Caco-2 (cell line): ENCODE measurements at regions not wholly inside any gene's neighbourhood (a gene's known extent, or its start where the extent isn't known, plus 50 kb on each side); places are given as distances from the start of the nearest gene placed in this dataset.

Experiments used
- BruUV-seq: library from RNA; stranded (reverse); fragments of 400-500 nt; replicated peaks from 2 replicates; lab custom pipeline; 2021; lab: Mats Ljungman, UMichigan
- CTCF ChIA-PET: fragments of 300-600 bp; sonication (Branson Sonifier 250); formaldehyde crosslinking; loops from one replicate; lab custom pipeline; 2022; ENCODE audit warnings: antibody characterized with exemption; lab: Charles Lee
- POLR2A ChIA-PET: fragments of 300-600 bp; sonication (Branson Sonifier 250); formaldehyde crosslinking; loops from one replicate; lab custom pipeline; 2022; ENCODE audit warnings: antibody characterized with exemption; lab: Charles Lee
- DNase-seq, 2 experiments: peaks; one replicate each; pipeline versions ENCODE4 v3.0.0 to v3.0.0-alpha.2; 2020 to 2022
- H3K27me3 ChIP-seq: replicated peaks from 2 replicates; pipeline ENCODE4 v1.6.0; 2011; ENCODE audit warnings: low read length; ENCODE audit not compliant: control insufficient read depth, insufficient read depth
- H3K36me3 ChIP-seq: 2 replicates; pipeline ENCODE4 v1.5.1; 2011; ENCODE audit warnings: low read length; ENCODE audit not compliant: control insufficient read depth, insufficient read depth
- H3K4me1 ChIP-seq: fragments of 250-450 bp; sonication (Bioruptor Pico); 2 replicates; pipeline ENCODE4 v1.5.1; 2020; ENCODE audit warnings: mild to moderate bottlenecking
- H3K4me3 ChIP-seq: 2 replicates; pipeline ENCODE4 v1.5.1; 2011; ENCODE audit warnings: low read depth, mild to moderate bottlenecking, control low read depth, low read length
- H3K9me3 ChIP-seq: fragments of 250-450 bp; sonication (Bioruptor Pico); 2 replicates; pipeline ENCODE4 v1.5.1; 2020; ENCODE audit warnings: mild to moderate bottlenecking, moderate library complexity
- H3K27ac Mint-ChIP-seq: one replicate; pipeline ENCODE4 v1.8.0; 2022; ENCODE audit warnings: mixed read lengths; ENCODE audit not compliant: unreplicated experiment
- H3K27me3 Mint-ChIP-seq: one replicate; pipeline ENCODE4 v1.8.0; 2022; ENCODE audit warnings: mixed read lengths; ENCODE audit not compliant: insufficient read depth, unreplicated experiment
- H3K36me3 Mint-ChIP-seq: one replicate; pipeline ENCODE4 v1.8.0; 2022; ENCODE audit warnings: mild to moderate bottlenecking, mixed read lengths; ENCODE audit not compliant: insufficient read depth, unreplicated experiment
- H3K4me1 Mint-ChIP-seq: one replicate; pipeline ENCODE4 v1.8.0; 2022; ENCODE audit warnings: low read depth, mixed read lengths; ENCODE audit not compliant: unreplicated experiment
- H3K4me3 Mint-ChIP-seq: one replicate; pipeline ENCODE4 v1.8.0; 2022; ENCODE audit warnings: mild to moderate bottlenecking, moderate library complexity, mixed read lengths; ENCODE audit not compliant: unreplicated experiment
- H3K9me3 Mint-ChIP-seq: one replicate; pipeline ENCODE4 v1.8.0; 2022; ENCODE audit warnings: mixed read lengths; ENCODE audit not compliant: unreplicated experiment
- intact Hi-C: fragments of 100-400 bp; cut with micrococcal nuclease; formaldehyde crosslinking; loops from one replicate; pipeline ENCODE4 v1.10.0; 2022; ENCODE audit not compliant: unreplicated experiment
- TF ChIP-seq, protein P1 (sequence below), 2 experiments: fragments of 200-600 bp in 1 of 2; IDR thresholded peaks; 1 replicate in 1 of 2; 2 replicates in 1 of 2; pipeline versions ENCODE4 v1.5.1 to v1.8.0; 2011 to 2022; ENCODE audit warnings: antibody characterized with exemption in 1 of 2, control low read depth in 1 of 2, inconsistent platforms in 1 of 2, low read depth in 1 of 2, low read length in 1 of 2, mild to moderate bottlenecking in 1 of 2, moderate library complexity in 1 of 2; ENCODE audit not compliant: insufficient read depth in 1 of 2, severe bottlenecking in 1 of 2, unreplicated experiment in 1 of 2

DNA sequence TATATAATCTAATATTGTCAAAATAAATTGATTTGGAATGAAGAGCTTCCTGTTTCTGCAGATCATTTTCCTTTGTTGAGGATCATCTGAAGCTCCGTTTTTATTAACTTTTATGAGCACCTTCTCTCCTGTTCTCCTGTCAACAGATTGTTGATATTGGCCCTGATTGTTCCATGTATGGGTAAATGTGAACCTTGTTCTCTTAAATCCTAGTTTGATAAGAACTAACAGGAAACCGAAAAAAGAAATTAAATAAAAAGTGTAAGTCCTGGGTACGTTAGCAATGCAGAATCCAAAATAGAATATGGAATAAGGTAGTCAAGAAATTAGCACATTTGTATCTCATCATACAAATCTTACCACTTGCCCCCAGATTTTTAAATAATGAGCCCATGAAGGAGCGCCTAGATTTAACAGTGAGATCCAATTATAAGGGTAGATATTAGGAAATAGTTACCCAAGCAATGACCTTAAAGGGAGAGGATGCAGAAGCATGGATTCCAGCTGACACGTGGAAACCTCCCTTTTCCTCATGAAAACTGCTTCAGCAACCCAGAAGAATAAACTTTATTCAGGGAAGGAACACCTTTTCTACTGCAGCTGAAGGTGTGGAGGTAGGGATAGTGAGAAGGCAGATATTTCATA, 80.8 kb upstream of the PIK3R1 start:
- intact Hi-C loops, result no loop called here
- no peaks in the 10 kb centered on the region for H3K27me3 Mint-ChIP-seq
- ChIA-PET POLR2A (no interaction called here), CTCF (no interaction called here)
- no TSS peak for BruUV-seq
- peaks cover 6% of the 10 kb centered on the region for H3K4me1 Mint-ChIP-seq
- no peak overlapping the region for H3K4me3 ChIP-seq
- no peaks in the 10 kb centered on the region for H3K9me3 ChIP-seq
- no peak overlapping the region for H3K4me3 Mint-ChIP-seq
- TF ChIP-seq, protein P1, sequence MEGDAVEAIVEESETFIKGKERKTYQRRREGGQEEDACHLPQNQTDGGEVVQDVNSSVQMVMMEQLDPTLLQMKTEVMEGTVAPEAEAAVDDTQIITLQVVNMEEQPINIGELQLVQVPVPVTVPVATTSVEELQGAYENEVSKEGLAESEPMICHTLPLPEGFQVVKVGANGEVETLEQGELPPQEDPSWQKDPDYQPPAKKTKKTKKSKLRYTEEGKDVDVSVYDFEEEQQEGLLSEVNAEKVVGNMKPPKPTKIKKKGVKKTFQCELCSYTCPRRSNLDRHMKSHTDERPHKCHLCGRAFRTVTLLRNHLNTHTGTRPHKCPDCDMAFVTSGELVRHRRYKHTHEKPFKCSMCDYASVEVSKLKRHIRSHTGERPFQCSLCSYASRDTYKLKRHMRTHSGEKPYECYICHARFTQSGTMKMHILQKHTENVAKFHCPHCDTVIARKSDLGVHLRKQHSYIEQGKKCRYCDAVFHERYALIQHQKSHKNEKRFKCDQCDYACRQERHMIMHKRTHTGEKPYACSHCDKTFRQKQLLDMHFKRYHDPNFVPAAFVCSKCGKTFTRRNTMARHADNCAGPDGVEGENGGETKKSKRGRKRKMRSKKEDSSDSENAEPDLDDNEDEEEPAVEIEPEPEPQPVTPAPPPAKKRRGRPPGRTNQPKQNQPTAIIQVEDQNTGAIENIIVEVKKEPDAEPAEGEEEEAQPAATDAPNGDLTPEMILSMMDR (IDR thresholded peaks at IDR 0.05; ENCODE audit: insufficient read depth in 1 of 2, low read depth in 1 of 2, low read length in 1 of 2, severe bottlenecking in 1 of 2, unreplicated experiment in 1 of 2), result no peak
- H3K9me3 Mint-ChIP-seq, result no peaks in the 10 kb centered on the region
- no peaks in the 10 kb centered on the region; the same call in 1 of the 2 replicates for H3K4me1 ChIP-seq
- DNase-seq, result no peak
- H3K36me3 Mint-ChIP-seq, result no peaks in the 10 kb centered on the region
- H3K27ac Mint-ChIP-seq, result no peak overlapping the region
- no peaks in the 10 kb centered on the region for H3K36me3 ChIP-seq
- no peaks in the 10 kb centered on the region for H3K27me3 ChIP-seq

DNA sequence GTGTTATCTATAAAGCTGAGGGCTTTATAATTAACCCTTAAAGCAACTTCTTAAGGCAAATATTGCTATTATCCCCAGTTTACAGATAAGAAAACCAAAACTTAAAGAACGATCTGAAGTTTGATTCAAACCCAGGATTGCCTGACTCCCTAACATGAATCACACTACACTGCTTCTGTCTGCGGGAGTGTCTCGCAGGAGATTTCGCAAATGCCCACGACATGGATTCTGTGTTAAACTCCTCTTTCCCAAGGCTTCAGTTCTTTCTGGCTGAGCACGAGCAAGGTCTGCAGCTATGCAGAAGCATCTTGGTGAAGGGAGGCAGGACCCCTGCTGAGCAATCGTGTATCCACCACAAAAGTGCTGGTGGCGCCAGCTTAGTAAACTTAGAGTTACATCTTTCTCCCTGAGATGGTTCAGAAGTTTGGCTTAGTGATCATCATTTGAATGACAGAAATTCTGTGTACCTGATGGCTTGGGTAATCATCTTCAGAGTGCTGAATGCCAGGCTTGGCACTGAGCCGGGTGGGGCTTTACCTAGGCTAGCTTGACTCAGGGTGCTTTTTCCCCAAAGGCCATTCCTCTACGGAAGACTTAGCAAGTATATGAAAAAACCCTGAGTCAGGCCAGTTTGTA, 81.4 kb upstream of the PIK3R1 start:
- DNase-seq, result no peak
- Mint-ChIP-seq H3K4me3 (no peak overlapping the region), H3K4me1 (peaks cover 6% of the 10 kb centered on the region), H3K36me3 (no peaks in the 10 kb centered on the region), H3K27me3 (no peaks in the 10 kb centered on the region), H3K27ac (no peak overlapping the region), H3K9me3 (no peaks in the 10 kb centered on the region)
- intact Hi-C loops, result no loop called here
- POLR2A ChIA-PET, result no interaction called here
- Histone ChIP-seq H3K4me1 (no peaks in the 10 kb centered on the region; the same call in 1 of the 2 replicates), H3K4me3 (no peak overlapping the region), H3K36me3 (no peaks in the 10 kb centered on the region), H3K9me3 (no peaks in the 10 kb centered on the region), H3K27me3 (no peaks in the 10 kb centered on the region)
- CTCF ChIA-PET, result no interaction called here
- no TSS peak for BruUV-seq
- TF ChIP-seq, protein P1 (IDR thresholded peaks at IDR 0.05; ENCODE audit: insufficient read depth in 1 of 2, low read depth in 1 of 2, low read length in 1 of 2, severe bottlenecking in 1 of 2, unreplicated experiment in 1 of 2), result no peak

DNA sequence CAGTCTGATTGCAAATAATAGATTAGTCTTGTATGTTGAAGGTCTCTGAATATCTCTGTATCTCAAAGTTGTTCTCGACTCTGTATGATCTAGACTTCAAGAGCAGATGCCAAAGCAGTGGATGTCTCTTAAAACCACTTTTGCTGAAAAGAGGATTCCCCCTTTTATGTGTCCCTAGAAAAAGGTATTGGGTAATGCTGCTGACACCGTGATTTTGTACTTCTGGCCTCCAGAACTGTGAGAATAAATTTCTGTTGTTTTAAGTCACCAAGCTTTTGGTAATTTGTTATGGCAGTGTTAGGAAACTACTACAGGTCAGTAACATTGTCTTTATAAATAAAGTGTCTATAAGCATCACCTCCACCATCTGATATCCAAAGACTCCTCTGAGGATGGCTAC, 85.3 kb upstream of the PIK3R1 start:
- no peaks in the 10 kb centered on the region for H3K27me3 ChIP-seq
- H3K4me1 Mint-ChIP-seq, result no peaks in the 10 kb centered on the region
- H3K9me3 Mint-ChIP-seq, result no peaks in the 10 kb centered on the region
- ChIA-PET CTCF (no interaction called here), POLR2A (no interaction called here)
- no peak overlapping the region for H3K4me3 Mint-ChIP-seq
- no peaks in the 10 kb centered on the region for H3K27me3 Mint-ChIP-seq
- no peak overlapping the region for H3K4me3 ChIP-seq
- H3K27ac Mint-ChIP-seq, result no peak overlapping the region
- no peaks in the 10 kb centered on the region for H3K36me3 Mint-ChIP-seq
- no peaks in the 10 kb centered on the region for H3K36me3 ChIP-seq
- H3K4me1 ChIP-seq, result no peaks in the 10 kb centered on the region
- no peak for DNase-seq
- H3K9me3 ChIP-seq, result no peaks in the 10 kb centered on the region
- no TSS peak for BruUV-seq
- TF ChIP-seq, protein P1 (IDR thresholded peaks at IDR 0.05; ENCODE audit: insufficient read depth in 1 of 2, low read depth in 1 of 2, low read length in 1 of 2, severe bottlenecking in 1 of 2, unreplicated experiment in 1 of 2), result no peak
- intact Hi-C loops, result no loop called here
